ENCODE measurements at regions not wholly inside any gene's neighbourhood (a gene's known extent, or its start where the extent isn't known, plus 50 kb on each side); places are given as distances from the start of the nearest gene placed in this dataset.

- no peak for DNase-seq
Measured at GRCh38 chr3:74121761-74122160, 492.7 kb downstream of the CNTN3 start.

DNA sequence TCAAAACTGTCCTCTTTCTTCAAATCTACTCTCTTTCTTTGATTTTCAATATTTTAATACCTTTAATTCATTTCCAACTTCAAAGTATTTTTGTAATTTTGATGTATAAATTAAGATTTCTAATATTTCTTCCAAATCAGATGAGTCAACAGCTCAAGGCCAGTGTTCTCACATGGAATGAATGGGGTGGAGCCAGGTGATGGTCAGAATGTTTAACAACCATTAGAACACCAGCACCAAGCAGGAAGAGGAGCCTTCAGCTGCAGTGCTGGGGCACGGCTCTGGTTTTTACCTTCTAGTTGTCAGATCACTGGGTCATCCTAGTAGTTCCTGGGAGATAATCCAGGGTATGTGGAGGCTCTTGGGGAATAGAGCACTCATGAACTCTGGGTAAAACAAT lies 494.5 kb upstream of the PDZRN3 start:
- peak; percentile 22 for DNase-seq

DNA sequence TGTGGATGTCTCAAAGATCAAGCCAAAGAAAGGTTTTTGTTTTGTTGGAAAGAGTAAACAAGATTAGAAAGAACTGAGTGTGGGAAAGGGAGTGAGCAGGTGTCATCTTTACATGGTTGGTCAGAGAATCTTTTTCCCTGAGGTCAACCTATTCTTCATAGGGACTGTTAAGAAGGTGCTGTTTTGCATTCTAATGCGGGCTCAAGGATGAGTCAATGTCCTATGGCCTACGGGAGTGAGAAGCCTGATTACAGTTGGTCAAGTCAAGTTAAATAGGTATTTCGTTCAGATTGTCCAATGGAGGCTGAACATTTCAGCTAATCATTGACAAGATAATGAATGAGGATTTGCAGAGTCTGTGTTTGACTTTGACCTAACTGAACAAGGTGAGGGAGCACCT lies 491.2 kb upstream of the PDZRN3 start:
- no peak for DNase-seq

DNA sequence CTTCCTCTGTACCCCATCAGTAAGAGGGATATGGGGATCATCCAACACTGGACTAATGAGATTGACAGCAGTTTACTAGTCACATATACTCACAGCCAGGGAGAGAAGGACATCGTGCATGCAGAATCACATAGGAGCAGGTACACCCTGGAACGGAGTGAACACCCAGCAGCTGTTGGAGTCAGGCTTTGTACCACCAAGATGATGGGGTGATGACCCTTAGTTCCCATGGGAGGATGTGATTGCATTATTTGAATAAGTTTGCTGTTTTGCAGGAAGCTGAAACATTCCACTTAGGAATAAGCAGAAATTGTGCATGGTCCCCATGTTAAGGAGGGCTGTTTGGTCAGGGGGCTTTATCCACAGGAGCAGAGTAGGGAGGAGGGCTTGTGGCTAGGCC lies 482.7 kb upstream of the PDZRN3 start:
- no peak for DNase-seq

DNA sequence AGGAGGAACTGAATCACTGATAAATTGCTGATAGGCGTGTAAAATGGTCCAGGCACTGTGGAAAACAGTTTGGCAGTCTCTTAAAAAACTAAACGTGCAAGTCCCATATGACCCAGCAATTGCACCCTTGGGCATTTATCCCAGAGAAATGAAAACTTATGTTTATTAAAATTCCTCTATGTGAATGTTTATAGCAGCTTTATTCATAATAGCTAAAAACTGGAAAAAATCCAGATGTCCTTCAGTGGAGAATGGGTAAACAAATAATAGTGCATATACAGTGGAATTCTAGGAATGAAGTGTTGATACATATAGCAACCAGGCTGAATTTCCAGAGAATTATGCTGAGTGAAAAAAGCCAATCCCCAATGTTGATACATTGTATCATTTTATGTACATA lies 482.2 kb upstream of the PDZRN3 start:
- no peak for DNase-seq

DNA sequence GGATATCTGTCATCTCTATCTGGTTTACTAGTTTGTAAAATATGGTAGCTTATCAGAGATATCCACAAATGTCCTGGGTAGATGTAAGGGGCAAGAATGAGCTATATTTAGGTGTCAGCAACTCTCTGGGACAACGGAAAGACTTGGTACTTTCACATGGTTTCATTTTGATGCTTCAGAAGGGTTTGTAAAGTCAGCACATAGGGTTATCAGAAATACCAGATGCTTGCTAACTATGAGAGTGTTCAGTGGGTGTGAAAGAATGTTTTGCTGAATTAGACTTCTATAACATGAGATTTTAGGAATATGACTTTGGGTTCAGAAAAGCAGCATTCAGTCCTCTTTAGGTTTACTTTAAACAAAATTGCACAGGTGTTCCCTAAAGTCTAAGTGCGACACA lies 466.5 kb upstream of the PDZRN3 start:
- no peak for DNase-seq

GRCh38 chr3:74089814-74090213 lies 465.1 kb upstream of the PDZRN3 start:
- no peak for DNase-seq

DNA sequence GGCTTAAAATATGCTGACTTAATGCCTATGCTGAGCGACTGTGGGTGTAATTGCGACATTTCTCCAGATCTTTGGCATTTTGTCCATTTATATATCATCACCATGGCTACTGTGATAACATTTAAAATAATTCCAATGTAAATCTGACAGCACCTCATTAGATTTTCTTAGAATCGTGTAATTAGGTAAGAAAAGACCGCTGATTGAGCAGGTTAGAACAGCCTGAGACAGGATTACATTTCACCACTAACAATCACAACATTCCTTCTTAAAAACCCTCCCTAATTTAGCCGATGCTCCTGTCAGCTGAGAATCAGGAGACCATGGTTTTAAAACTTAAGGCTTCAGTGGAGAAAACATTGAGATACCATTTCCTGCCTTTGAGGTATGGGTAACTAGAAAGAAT lies 455.3 kb upstream of the PDZRN3 start:
- DNase-seq: no peak

- no peak for DNase-seq
Measured at GRCh38 chr3:74075241-74075640, 450.5 kb upstream of the PDZRN3 start.

- DNase-seq: no peak
Measured at GRCh38 chr3:74074700-74075099, 450.0 kb upstream of the PDZRN3 start.

- no peak for DNase-seq
Measured at GRCh38 chr3:74067296-74067695, 442.6 kb upstream of the PDZRN3 start.

DNA sequence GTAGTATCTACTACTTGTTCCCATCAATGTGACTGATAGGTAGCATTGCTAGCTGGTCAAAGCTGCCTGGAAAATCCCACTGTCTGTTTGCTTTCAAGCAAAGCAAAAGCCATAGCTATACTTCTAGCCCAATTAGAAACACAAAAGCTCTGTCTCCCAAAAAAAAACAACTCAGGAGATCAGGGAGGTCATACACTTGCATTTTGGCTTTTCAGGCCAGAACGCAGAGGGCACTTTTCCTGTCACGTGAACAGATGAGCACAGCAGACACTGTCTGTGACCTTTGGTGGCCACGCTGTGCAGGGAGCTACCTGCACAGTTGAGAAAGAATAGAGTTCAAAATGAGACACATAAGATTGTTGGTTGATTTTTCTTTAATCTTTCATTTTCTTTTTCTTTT lies 441.7 kb upstream of the PDZRN3 start:
- DNase-seq: no peak

GRCh38 chr3:74059923-74060600 lies 435.3 kb upstream of the PDZRN3 start:
- DNase-seq: no peak

GRCh38 chr3:74059301-74059922 lies 434.7 kb upstream of the PDZRN3 start:
- no peak for DNase-seq

GRCh38 chr3:74057169-74057568 lies 432.4 kb upstream of the PDZRN3 start:
- DNase-seq: no peak

- DNase-seq: no peak
Measured at GRCh38 chr3:74055061-74055460, 430.3 kb upstream of the PDZRN3 start.

GRCh38 chr3:74054566-74054965 lies 429.8 kb upstream of the PDZRN3 start:
- no peak for DNase-seq

DNA sequence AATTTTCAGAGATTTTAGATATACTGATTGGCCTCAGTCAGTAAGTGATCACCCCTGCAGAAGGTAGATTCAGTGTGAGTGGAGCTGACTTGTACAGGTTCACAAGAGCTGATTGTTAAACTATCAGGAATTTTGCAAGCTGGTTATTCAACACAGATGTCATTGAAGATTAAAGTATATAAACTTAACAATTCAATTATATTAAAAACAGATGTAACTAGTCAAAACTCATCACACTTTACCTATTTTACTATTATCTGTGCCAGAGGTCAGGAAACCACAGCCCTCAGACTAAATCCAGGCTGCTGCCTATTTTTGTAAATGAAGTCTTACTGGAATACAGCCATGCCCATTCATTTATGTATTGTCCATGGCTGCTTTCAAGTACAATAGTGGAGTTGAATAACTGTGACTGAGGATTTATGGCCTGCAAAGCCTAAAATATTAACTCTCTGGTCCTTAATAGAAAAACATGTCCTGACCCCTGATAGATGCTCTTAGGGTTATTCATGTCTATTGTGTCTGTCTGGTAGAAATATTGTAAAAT lies 429.3 kb upstream of the PDZRN3 start:
- DNase-seq: no peak

DNA sequence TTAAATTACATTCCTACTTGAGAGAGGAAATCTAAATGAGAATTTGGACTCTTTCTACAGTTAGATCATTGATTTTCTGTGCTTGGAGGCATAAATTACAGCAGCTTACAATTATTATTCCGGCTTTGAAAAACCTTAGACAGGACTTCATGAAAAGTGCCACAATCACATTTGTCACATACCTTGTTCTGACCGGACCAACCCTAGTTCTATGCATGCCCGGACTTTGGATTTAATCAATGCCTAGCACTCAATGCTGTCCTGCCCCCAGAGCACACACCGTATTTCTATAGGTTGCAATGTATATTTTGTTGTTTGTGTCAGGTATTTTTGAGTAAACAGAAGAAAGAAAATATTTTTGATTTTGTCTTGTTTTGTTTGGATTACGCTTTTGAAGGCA lies 424.7 kb upstream of the PDZRN3 start:
- no peak for DNase-seq

- no peak for DNase-seq
Measured at GRCh38 chr3:74048699-74049098, 424.0 kb upstream of the PDZRN3 start.

- no peak for DNase-seq
Measured at GRCh38 chr3:74045000-74045399, 420.3 kb upstream of the PDZRN3 start.

DNA sequence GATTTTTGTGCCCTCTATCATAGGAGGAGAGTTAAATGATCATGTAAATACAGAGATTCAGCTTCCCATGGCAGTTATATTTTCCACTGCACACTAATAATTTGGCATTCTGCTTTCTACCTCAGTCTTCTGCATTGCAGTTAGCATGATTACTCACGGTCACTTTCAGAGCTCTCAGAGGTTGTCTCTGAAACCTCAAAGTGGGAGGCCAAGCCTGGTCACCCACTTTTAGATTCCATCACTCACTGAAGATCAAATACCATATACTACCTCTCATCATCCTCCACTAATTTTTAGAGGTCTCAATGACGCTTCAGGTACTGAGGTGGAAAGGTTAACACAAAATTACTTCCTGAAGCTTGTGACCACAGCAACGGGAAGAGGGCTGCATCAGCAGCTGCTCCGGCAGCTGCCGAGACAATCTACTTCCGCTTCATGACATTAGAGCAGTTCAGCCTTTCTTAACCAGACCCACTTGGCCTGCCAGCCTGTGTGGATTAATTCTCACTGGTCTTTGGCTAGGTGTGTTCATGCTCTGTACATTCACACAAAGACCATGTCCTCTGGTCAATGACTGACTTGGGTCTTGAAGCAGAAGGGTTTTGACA lies 416.4 kb upstream of the PDZRN3 start:
- DNase-seq: peak; percentile 4

GRCh38 chr3:74039105-74039504 lies 414.4 kb upstream of the PDZRN3 start:
- DNase-seq: no peak

GRCh38 chr3:74036568-74036967 lies 411.8 kb upstream of the PDZRN3 start:
- DNase-seq: no peak
